COR-L47 (cell line): ENCODE measurements at regions not wholly inside any gene's neighbourhood (a gene's known extent, or its start where the extent isn't known, plus 50 kb on each side); places are given as distances from the start of the nearest gene placed in this dataset.
"Not testable (repeated sequence)": the region's sequence is repeated elsewhere in the genome, so short reads cannot be mapped to it uniquely, and the experiment has no call there.

ENCODE experiments used
- DNase-seq: peaks from one replicate; lab custom pipeline; 2025; lab: John Stamatoyannopoulos, UW

DNA sequence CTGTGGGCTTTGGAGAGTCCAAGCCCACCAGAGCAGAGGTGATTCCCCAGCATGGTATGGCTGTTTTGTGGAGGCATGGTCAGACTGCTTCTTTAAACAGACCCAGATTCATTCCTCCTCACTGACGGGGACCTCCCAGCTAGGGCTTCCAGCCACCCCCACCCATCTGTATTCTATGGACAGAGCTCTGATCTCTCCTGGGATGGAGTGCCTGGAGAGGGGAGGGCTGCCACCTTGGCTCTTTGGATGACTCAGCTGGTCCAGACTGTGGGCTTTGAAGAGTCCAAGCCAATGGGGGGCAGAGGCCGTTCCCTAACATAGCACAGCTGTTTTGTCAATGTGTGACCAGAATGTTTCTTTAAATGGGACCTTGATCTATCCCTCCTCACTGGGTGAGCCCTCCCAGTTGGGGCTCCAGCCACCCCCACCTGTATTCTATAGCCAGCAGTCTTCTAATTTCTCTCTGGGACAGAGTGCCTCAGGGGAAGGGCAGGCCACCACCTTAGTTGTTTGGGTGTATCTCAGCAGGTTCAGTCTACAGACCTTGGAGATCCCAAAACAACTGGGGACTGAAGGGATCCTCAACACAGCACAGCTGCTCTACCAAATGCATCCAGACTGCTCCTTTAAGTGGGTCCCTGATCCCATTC, 122.0 kb upstream of the OSTN start:
- DNase-seq: no peak

DNA sequence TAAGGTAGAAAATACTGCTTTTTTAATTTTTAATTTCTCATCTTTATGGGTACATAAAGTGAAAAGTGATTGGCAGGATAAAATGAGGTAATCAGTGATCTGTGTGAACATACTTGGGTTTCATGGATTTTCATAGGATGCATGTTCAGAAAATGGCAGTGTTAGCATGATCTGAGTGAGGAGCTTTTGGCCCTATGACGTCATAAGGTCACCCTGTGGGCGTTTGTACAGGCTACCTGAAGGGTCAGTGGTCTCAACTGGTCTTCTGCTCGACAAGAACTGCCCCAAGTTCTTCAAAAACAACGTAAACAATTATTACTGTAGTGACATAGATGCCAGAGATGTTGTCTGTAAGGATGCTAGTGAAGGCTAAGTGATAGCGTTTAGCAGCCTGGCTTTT, 124.5 kb upstream of the OSTN start:
- no peak for DNase-seq

DNA sequence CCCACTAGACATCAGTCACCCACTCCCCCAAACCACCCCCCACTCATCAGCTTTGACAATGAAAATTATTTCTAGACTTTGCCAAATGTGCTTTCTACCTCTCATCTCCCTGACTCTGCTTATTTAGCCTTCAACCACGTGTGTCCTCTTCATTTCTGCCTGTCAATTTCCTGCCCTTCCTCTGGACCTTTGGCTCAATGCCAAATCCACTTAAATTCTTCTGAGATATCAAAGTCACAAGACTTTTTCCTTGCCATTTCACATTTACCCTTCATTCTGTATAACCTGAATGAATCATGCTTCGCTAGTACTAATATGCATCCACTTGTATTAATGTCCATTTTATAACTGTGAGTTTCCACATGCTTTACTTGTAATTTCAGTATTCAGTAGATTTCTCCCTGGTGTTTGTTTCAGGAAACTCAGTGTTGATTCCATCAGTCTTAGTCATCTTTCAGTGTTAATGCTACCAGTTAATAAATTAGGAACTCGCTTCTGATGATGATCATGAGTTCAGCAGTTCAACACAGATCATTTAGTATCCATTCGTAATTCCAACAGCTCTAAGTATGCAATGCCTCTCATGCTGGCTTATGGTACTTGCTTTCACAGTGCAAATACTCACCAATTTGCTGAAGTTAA, 128.2 kb upstream of the OSTN start:
- DNase-seq: no peak

DNA sequence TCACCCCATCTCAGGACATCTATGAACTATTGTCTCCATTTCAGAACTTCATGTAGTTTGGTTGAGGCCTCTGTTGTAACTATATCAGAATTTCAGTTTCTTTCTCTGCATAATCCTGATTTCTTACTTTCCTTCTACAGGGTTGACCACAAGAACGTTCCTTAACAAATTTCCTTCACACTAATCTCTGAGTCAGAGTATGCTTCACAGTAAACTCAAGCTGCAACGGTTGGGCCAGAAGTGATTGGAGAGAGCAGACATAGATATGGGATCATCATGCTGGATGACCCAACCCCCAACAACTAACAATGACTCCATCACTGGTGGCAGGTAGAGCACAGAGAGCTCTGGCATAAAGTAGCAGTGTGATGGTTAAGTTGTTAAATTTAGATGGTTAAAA, 128.8 kb upstream of the OSTN start:
- DNase-seq: no peak

DNA sequence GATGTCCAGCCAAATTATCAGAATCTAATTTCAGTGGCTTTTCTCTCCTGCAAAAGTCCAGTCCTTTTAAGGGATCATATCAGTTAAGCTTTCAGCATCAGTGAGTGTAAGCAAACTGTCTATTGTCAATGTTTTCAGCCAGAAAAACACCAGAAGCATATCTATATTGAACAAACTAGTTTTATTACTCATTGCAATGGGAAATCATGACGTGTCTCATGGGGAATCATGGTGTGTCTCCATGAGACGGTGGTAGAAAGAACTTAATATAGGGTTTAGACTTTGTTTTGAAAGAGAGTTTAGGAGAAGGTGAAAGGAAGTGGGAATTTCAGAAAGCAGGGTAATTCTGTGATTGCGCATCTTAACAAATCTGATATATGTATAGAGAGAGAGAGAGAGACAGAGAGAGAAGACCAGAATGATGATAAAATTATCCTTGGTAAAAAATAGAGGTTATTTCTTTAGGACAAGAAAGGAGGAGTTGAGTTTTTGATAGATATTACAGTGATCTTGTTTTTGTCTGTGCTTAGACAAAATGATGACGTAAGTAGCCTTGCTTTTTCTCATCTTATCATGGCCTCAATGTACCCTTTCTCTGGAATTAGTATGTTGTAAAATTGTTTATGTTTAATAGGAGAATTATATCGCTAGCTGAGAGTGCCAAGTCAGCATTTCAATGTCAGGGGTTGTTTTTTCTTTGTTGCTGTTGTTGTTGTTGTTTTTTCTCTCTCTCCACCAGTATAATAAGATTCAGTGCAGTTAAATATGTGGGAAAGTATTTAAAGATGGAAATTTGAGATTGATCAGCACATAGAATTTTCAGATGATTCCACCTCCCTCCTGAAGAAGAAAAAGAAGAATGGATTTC, 129.9 kb upstream of the OSTN start:
- DNase-seq: no peak

DNA sequence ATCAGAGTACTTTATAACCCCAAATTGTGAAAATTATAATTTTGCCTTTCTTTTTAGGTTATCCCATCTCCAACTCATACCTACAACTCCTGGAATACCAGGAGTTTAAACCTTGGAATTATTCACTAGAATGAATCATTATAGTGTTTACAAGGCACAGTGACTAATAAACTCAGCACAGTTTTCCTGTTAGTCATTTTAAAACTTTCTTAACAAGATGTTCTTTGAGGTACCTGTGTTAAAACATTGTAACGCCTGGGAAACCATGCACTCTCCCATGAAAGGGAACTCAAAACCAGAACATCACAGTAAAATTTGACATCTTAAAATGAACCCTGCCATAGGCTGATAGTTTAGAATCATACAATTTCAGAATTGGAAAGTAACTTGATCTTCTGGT, 132.4 kb upstream of the OSTN start:
- no peak for DNase-seq

DNA sequence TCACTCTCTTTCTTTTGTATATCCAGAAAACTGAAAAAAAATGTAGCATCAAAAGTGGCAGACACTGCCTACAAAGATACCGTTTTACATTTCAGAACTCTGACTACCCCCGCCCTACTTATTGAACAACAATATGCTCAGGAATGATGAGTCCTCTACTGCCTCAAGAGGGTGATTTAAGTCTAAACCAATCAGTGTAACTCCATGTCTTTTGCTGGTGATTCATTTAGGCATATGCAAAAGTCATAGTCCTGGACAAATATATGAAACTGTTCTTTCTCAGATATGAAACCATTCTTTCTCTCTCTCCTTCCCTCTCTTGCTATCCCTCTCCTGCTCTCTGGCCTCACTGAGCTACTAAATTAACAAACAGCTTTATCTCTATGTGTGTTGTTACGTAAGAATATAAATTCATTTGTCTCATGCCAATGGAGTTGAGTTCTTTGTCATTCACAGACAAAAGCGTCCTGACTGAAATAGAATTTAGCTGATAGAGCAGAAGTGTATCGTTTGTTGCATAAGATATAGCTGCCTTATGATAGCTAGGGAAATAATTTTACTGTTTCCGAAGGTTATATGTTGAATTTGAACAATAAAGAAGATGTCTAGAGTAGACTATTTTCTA, 133.7 kb upstream of the OSTN start:
- no peak for DNase-seq

DNA sequence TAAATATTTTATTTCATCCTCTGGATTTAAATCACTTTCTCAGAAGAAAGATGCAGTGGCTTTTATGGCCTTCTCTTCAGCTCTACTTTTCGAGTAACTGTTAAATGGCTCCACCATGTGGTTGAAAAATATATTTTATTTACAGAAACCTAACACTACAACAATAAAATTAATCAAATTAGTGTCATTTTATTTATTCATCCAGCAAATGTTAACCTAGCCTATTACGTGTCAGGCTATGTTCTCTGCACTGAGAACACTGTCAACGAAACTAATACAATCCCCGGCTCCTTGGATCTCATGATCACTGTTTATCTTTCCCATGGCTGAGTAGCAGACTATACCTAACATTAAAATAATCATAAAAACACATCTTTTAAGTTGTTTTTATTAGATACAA, 148.0 kb upstream of the OSTN start:
- DNase-seq: peak; percentile 18

DNA sequence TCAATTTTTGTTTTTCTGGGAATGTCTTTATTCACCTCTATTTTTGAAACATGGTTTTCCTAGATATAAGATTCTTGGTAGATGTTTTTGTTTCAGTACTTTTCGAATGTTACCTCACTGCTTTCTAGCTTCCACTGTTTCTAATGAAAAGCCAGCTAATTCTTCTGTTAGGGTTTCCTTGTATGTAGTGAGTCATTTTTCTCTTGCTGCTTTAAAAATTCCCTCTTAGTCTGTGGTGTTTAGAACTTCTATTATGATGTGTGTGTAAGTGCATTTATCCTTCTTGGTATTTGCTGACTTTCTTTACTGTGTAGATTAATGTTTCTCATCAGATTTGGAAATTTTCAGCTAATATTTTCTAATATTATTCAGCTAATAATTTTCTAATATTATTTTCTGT, 151.1 kb upstream of the OSTN start:
- no peak for DNase-seq

DNA sequence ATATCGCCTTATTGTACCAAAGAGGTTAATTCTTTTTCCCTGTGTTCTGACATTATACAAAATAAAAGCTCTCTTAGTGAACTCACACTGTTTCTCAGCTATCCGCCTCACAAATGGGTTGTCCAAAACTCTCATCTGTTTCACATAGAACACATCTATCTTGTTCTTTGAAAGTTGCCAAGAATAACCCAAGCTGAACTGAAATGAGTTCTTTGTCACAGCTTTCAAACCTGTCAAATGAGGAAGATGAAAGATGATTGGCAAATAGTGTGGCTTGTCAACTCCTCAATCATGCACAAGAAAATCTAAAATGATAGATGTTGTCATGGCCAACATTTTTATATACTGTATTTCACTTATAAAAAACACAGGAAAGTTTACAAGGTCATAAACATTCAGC, 168.1 kb upstream of the OSTN start:
- DNase-seq: no peak

DNA sequence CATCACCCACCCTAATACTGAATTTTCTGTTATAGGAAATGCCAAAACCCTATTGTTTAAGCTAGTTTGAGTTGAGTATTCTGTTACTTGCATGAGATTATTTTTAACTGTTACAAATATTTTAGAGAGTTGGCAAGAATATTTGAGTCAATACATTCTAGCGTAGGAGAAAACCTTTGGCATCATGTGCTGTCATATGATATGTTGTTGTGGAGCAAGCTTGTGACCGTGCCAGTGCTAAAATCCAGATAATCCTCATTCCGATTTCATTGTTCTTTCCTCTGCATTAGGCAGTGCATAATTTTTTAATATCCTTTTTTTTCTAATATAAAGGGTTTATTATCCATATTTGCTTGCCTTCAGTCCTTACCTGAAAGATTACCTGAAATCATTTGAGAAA, 168.0 kb upstream of the GMNC start:
- no peak for DNase-seq

DNA sequence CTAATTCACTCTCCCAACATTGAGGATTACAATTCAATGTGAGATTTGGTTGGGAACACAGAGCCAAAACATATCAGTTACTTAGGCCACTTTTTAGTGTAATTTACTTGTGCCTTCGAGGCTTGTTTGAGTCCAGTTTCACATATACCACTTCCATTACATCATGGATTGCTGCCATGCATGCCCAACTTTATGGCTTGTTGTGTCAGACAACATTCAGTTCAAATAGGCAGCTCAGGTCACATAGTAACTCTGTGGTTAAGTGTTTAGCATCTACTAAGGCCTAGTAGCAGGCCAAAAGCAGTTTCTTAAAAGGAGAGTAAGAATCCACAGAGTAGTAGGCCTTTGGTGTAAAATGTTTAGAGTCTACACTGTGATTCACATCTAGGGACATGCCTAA, 164.3 kb upstream of the GMNC start:
- DNase-seq: no peak

DNA sequence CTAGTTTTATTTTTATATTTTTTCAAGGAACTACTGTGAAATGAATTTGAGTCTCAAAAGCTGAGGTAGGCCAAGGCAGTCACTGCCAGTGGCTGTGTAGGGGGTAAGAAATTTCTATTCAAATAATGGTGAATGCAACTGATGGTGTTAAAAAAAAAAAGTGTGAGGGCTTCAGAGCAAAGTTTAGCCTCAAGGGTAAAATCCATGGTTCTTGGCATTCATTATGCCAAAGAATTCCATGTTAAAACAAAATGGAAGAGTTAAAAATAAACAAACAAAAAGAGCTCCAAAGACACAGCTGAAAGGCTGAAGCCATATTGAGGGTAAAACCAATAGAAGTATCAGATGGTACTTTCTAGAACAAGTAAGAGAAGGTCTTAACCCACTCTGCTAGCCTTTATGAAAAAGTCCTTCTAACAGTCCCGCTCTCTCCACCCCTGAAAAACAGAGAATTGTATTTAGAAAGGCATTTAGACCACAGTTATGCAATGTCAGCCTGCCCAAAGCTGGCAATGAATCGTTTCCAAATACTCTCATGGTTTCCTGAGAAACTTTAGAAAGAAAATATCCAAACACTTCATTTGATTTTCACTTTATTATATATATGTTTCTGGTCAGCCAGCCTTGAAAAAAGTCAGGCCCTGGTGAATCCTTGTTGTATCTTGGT, 158.4 kb upstream of the GMNC start:
- no peak for DNase-seq

DNA sequence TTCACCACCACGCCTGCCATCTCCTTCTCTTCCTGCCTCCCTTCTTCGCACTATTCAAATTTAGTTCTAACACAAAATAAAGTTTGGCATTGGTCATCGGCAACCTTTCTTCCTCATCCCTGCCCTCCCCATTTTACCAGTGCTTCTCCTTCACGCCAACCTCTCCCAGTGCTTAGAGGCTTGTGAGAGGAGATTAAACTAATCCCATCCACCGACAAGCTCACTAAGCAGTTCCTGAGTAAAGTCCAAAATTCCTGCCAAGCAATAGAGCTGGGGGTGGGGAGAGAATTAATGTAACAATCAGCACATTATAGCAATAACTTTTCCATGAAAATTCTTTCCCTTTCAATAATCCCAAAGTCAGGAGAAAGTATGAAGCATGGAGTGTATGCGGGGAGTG, 157.4 kb upstream of the GMNC start:
- DNase-seq: no peak

DNA sequence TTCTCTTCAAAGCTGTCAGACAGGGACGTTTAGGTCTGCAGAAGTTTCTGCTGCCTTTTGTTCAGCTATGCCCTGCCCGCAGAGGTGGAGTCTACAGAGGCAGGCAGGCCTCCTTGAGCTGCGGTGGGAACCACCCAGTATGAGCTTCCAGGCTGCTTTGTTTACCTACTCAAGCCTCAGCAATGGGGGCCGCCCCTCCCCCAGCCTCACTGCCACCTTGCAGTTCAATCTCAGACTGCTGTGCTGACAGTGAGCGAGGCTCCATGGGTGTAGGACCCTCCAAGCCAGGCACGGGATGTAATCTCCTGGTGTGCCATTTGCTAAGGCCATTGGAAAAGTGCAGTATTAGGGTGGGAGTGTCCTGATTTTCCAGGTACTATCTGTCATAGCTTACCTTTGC, 153.5 kb upstream of the GMNC start:
- not testable (repeated sequence) for DNase-seq

DNA sequence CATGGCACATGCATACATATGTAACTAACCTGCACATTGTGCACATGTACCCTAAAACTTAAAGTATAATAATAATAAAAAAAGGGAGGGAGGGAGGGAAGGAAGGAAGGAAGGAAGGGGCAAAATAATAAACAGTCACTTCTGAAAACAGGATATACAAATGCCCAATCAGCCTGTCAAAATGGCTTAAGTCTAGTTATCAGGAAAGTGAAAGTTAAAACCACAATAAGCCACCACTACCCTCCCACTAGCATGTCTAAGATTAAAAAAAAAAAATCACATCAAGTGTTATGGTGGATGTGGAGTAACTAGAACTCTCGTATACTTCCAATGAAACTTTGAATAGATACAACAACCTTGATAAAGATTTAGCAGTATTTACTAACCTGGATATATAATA, 145.6 kb upstream of the GMNC start:
- DNase-seq: no peak

DNA sequence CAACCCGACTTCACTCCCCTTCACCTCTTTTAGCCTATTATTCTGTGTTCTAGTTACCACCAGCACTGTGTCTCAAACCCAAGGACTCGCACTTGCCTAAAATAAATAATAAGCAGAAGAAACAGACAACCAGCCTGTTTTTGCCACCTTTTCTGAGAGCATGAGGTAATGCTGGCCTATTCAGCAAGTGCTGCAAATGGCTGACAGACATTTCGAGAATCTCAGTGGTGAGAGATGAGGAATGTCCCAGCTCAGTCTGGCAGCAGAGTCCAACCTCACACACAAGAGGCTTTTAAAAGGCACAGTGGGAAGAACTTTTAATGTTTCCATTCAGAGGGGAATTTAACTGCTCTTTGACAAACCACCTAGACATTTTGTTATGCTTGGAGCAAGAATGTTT, 143.3 kb upstream of the GMNC start:
- no peak for DNase-seq

DNA sequence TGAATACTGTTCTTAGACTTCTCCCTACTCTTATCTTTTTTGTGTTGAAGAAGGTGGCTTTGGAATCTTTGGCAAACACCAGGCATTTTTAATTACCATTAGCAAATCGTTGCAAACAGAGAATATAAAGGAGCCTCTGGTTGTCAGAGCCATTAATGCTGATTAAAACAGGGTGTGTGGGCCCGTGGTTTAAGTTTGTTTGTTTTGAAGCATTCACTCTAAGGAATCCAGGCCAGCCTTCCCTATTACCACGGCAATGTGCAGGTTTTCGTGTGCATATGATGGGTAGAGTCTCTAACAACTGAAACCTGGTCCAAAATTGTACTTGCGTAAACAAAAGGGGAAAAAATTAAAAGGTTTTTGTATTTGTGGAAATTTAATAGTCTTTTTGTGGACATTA, 141.2 kb upstream of the GMNC start:
- no peak for DNase-seq

DNA sequence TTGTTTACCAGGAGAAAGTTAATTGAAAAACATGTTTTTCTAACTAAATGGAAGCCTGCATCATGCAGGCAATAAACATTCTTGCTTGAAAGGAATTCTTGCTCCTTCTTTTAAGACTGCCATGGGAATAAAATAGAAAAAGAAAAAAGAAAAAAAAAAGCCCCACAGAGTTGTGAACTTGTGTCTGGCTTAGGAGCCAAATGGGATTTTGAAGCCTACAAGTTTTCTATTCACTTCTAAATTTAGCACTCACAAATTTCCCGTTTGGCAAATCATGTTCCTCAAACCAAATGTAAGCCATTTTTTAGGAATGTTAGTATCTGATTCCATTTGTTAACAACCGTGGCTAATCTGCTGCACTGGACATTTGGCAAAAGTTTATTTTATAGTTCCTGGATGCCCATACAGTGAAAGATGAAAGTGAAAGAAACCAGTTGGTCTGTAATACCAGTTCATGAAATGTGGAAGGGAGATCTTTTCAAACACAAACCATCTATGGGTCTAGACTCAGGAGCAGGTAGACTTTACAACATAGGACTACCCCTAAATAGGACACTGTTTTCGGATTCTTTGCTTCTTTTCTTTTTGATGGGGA, 133.8 kb upstream of the GMNC start:
- DNase-seq: no peak

DNA sequence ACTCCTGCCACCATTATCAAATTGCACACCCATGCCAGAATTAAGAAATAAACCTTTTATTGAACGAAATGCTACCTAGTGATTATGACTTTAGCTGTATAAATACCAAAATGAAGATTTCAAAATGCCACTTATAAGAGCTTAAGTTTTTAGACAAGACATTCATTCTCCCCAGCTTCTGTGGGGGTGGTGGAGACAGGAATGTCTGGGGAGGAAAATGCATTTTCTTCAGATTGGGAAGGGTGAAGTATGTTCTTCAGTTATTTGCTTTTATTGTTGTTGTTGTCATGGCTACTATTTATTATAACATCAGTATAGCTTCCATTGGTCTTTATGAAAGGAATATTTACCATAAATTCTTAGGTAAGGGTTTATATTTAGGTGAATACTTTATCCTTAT, 132.7 kb upstream of the GMNC start:
- no peak for DNase-seq

DNA sequence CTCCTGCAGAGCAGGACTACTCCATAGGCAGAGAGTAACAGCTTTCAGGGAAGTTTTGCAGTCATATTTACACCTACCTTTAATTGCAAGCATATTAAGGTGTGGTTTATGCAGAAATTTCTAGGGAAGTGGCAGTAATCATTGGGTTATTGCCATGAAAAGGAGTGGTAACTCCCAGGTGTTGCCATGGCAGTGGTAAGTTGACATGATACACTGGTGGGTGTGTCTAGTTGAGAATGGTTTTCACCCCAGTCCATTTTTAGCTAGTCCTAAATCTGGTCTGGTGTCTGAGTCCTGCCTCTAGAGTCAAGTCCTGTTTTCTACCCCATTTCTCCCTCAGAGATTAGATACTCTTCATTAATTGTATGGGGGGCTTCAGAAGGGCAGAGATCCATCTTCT, 128.4 kb upstream of the GMNC start:
- DNase-seq: no peak

DNA sequence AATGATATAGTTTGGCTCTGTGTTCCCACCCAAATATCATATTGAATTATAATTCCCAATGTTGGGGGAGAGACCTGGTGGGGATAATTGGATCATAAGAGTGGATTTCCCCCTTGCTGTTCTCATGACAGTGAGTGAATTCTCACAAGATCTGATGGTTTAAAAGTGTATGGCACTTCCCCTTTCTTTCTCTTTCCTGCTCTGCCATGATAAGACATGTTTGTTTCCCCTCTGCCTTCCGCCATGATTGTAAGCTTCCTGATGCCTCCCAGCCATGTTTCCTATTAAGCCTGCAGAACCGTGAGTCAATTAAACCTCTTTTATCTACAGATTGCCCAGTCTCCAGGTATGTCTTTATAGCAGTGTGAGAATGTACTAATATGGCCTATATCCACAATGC, 126.7 kb upstream of the GMNC start:
- DNase-seq: no peak
